Stimulated activated CD4-positive, alpha-beta T cell treated with anti-CD3 and anti-CD28 coated beads, Interleukin-15, amount 100 ng/mL, for 24 hours (primary cell): ENCODE measurements at regions not wholly inside any gene's neighbourhood (a gene's known extent, or its start where the extent isn't known, plus 50 kb on each side); places are given as distances from the start of the nearest gene placed in this dataset.

Experiments used
- DNase-seq: peaks from one replicate; pipeline ENCODE4 v3.0.0-alpha.2; 2020

GRCh38 chr4:159445692-159446091 lies 342.8 kb downstream of the RAPGEF2 start:
- DNase-seq = no peak

- peak; percentile 33 for DNase-seq
Observed at GRCh38 chr4:159446266-159446976, 343.5 kb downstream of the RAPGEF2 start.

- no peak for DNase-seq
Observed at GRCh38 chr4:159447296-159447695, 344.4 kb downstream of the RAPGEF2 start.

GRCh38 chr4:159451006-159451405 lies 348.1 kb downstream of the RAPGEF2 start:
- DNase-seq = no peak

GRCh38 chr4:159455675-159456237 lies 352.9 kb downstream of the RAPGEF2 start:
- DNase-seq = peak; percentile 12

GRCh38 chr4:159460371-159460770 lies 357.5 kb downstream of the RAPGEF2 start:
- DNase-seq = no peak

- DNase-seq = no peak
Observed at GRCh38 chr4:159463235-159463634, 360.4 kb downstream of the RAPGEF2 start.

GRCh38 chr4:159464302-159464701 lies 361.4 kb downstream of the RAPGEF2 start:
- no peak for DNase-seq

- DNase-seq = no peak
Observed at GRCh38 chr4:159476886-159477285, 374.0 kb downstream of the RAPGEF2 start.

GRCh38 chr4:159480826-159481225 lies 377.9 kb downstream of the RAPGEF2 start:
- DNase-seq = no peak

GRCh38 chr4:159481936-159482335 lies 379.1 kb downstream of the RAPGEF2 start:
- DNase-seq = no peak

- DNase-seq = no peak
Observed at GRCh38 chr4:159483110-159483781, 380.4 kb downstream of the RAPGEF2 start.

GRCh38 chr4:159483782-159484741 lies 381.2 kb downstream of the RAPGEF2 start:
- DNase-seq = no peak

- DNase-seq = no peak
Observed at GRCh38 chr4:159484864-159485263, 382.0 kb downstream of the RAPGEF2 start.

- DNase-seq = peak; percentile 24
Observed at GRCh38 chr4:159487284-159487747, 384.4 kb downstream of the RAPGEF2 start.

- DNase-seq = no peak
Observed at GRCh38 chr4:159489646-159490045, 386.8 kb downstream of the RAPGEF2 start.

- no peak for DNase-seq
Observed at GRCh38 chr4:159495515-159496236, 392.8 kb downstream of the RAPGEF2 start.

GRCh38 chr4:159496248-159496647 lies 393.4 kb downstream of the RAPGEF2 start:
- DNase-seq = no peak

- no peak for DNase-seq
Observed at GRCh38 chr4:159497936-159498335, 395.1 kb downstream of the RAPGEF2 start.

- DNase-seq = no peak
Observed at GRCh38 chr4:159498446-159499115, 395.7 kb downstream of the RAPGEF2 start.

GRCh38 chr4:159500861-159501260 lies 398.0 kb downstream of the RAPGEF2 start:
- no peak for DNase-seq
